ENCODE measurements at regions not wholly inside any gene's neighbourhood (a gene's known extent, or its start where the extent isn't known, plus 50 kb on each side); places are given as distances from the start of the nearest gene placed in this dataset.

DNA sequence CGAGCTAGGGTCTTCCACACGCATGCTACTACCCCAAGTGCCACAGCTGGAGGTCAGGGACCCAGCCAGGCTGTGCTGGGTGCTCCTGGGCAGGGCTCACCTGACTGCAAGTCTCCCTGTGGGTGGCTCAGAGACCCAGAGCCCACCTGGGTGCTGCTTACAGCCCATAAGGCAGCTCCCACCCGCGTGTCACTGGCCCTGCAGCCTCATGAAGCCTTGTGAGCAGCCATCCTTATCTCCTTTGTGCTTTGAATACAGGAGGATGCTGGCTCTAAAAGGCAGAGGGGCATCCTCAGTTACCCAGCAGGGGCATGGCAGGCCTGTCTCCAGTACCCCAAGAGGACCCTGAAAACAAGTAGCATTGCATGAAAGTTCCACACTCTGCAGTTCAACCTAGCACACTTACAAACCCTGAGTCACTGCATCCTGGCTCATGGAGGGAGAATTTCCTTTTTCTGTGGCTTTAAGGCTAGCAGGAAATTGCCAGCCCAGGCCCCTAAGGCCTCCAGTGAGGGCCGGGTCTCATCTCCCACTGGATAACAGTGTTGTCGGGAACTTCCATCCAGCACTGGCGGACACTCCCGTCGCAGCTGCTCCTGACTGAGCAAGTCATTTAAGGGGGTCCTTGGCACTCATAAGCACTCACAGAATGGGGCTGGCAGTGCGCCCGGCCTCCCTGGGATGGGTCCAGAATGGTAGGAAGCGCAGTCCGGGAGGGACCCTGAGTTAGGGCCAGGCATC, 137.1 kb downstream of the RPIA start:
- peaks cover 11% of the 10 kb centered on the region for H3K4me1 ChIP-seq

DNA sequence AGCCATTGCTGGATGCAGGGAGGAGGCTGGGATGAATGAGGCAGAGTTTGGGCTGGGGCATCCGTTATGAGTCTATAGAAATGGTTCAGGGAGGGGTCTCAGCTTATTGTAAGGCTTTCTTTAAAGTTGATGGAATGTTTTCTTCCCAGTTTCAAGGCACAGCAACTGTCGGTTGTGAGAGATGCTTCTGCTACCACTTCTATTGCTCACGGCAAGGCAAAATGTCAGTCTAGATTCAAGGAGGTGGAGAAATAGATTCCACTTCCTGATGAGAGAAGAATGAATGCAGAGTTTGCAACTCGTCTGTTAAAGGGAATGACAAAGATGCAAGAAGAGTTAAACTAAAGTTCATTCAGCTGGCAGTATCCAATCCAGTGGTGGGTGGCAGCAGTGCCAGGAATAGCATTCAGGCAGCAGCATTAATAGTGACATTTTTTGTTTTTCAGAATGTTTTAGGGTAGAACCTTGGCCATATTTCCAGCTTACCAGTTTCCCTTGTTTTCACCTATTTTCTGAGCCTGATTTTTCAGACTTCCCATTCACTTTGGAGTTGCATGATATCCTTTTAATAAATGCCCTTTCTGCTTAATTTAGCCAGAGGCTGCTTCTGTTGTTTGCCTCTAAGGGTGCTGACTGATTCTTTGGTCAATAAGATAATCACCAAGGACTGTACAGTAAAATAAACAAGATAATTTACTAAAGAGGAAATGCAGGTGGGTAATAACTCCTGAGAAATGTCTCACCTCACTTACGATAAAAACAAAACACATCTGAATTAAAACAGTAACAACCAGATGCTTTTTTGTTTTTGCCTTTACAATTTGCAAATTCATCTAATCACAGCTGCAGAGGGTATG, 138.4 kb downstream of the RPIA start:
- no peaks in the 10 kb centered on the region for H3K9me3 ChIP-seq
- no peak overlapping the region for H3K4me3 ChIP-seq
- DNase-seq (no peak), ATAC-seq (no peak)
- 44 to 45% methylated on average over 5 of the region's 5 CpGs for WGBS, 2 donors
- no peak overlapping the region for H3K27ac ChIP-seq
- no peaks in the 10 kb centered on the region for H3K36me3 ChIP-seq (replicated peaks in 1 of 2; ENCODE audit: insufficient read depth in 1 of 2, low read depth in 2 of 2)
- TF ChIP-seq POLR2A (IDR thresholded peaks at IDR 0.05) (no peak), CTCF (IDR thresholded peaks at IDR 0.05) (no peak)
- peaks cover 11% of the 10 kb centered on the region for H3K4me1 ChIP-seq
- H3K27me3 ChIP-seq, result no peaks in the 10 kb centered on the region
- intact Hi-C loops (cut with DNase I), result no loop called here

More for the DNA sequence above, 137.1 kb downstream of the RPIA start:
- ATAC-seq (peak; percentile 58), DNase-seq (peak in 1 of 4 donors; percentile 10)
- intact Hi-C loops (cut with DNase I), result no loop called here
- 77 to 84% methylated on average over 11 to 13 of the region's 13 CpGs for WGBS, 2 donors
- TF ChIP-seq POLR2A (IDR thresholded peaks at IDR 0.05) (no peak), CTCF (IDR thresholded peaks at IDR 0.05) (no peak)
- H3K9me3 ChIP-seq, result no peaks in the 10 kb centered on the region
- no peak overlapping the region for H3K4me3 ChIP-seq
- no peaks in the 10 kb centered on the region for H3K27me3 ChIP-seq
- H3K36me3 ChIP-seq (replicated peaks in 1 of 2; ENCODE audit: insufficient read depth in 1 of 2, low read depth in 2 of 2), result no peaks in the 10 kb centered on the region
- H3K27ac ChIP-seq, result peak overlapping the region in 1 of 4 donors; percentile 7

- no peak overlapping the region for H3K27ac ChIP-seq
- H3K4me1 ChIP-seq, result peaks cover 11% of the 10 kb centered on the region
- no peaks in the 10 kb centered on the region for H3K36me3 ChIP-seq (replicated peaks in 1 of 2; ENCODE audit: insufficient read depth in 1 of 2, low read depth in 2 of 2)
- 53 to 58% methylated on average over 6 of the region's 6 CpGs for WGBS, 2 donors
- H3K27me3 ChIP-seq, result no peaks in the 10 kb centered on the region
- ATAC-seq, result no peak
- intact Hi-C loops (cut with DNase I), result no loop called here
- no peak overlapping the region for H3K4me3 ChIP-seq
- no peak for DNase-seq
- TF ChIP-seq POLR2A (IDR thresholded peaks at IDR 0.05), result no peak
- no peak for TF ChIP-seq CTCF (IDR thresholded peaks at IDR 0.05)
- no peaks in the 10 kb centered on the region for H3K9me3 ChIP-seq
These were observed 139.8 kb downstream of the RPIA start for GRCh38 chr2:88831071-88831791.

DNA sequence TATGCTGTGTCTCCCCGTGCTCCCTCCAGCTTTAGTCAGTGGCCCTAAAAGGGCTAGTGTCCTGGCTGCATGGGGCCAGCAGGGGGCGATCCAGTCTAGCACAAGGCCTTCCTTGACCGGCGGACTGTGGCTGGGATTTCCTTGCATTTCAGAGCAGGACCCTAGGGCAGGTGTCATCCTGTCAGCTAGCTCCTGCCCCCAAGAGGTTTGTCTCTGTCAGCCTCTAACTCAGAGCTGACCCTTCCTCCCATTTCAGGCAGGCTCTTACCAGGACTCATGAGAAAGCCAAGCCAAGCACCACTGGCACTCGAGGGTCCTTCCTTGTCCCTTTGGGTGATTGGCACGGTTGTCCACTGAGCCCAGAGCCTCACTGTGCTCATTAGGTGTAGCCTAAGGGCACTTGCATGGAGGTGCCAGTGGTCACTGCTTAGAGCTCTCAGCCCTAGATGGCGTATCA, 140.3 kb downstream of the RPIA start:
- 40 to 41% methylated on average over 5 to 7 of the region's 7 CpGs for WGBS, 2 donors
- peak; percentile 42 to 62 (median 52) for DNase-seq

More for the DNA sequence above, 140.3 kb downstream of the RPIA start:
- H3K4me3 ChIP-seq, result no peak overlapping the region
- TF ChIP-seq POLR2A (IDR thresholded peaks at IDR 0.05) (no peak), CTCF (IDR thresholded peaks at IDR 0.05) (peak; percentile 24 to 56 (median 44))
- no peaks in the 10 kb centered on the region for H3K9me3 ChIP-seq
- H3K36me3 ChIP-seq (replicated peaks in 1 of 2; ENCODE audit: insufficient read depth in 1 of 2, low read depth in 2 of 2), result no peaks in the 10 kb centered on the region
- peaks cover 11% of the 10 kb centered on the region for H3K4me1 ChIP-seq
- no peaks in the 10 kb centered on the region for H3K27me3 ChIP-seq
- ATAC-seq, result no peak
- no peak overlapping the region for H3K27ac ChIP-seq
- intact Hi-C loops (cut with DNase I), result no loop called here
